GM23248 (cell line): ENCODE measurements at regions not wholly inside any gene's neighbourhood (a gene's known extent, or its start where the extent isn't known, plus 50 kb on each side); places are given as distances from the start of the nearest gene placed in this dataset.

ENCODE experiments used
- DNase-seq: peaks from one replicate; pipeline ENCODE4 v3.0.0-alpha.2; 2015
- H2AFZ ChIP-seq: fragments of 200-600 bp; sonication (generic); 2 replicates; pipeline ENCODE4 v1.6.1; 2016; ENCODE audit warnings: antibody characterized with exemption
- H3F3A ChIP-seq: fragments of 200-600 bp; sonication (generic); 2 replicates; pipeline ENCODE4 v1.6.1; 2016; ENCODE audit warnings: mild to moderate bottlenecking, antibody characterized with exemption, mixed run types; ENCODE audit not compliant: insufficient read depth
- H3K27ac ChIP-seq: fragments of 200-600 bp; sonication (generic); 2 replicates; pipeline ENCODE4 v1.5.1; 2016; ENCODE audit warnings: mild to moderate bottlenecking
- H3K27me3 ChIP-seq: fragments of 200-600 bp; sonication (generic); replicated peaks from 2 replicates; pipeline ENCODE4 v1.6.1; 2016; ENCODE audit warnings: mild to moderate bottlenecking; ENCODE audit not compliant: insufficient read depth
- H3K36me3 ChIP-seq: fragments of 200-600 bp; sonication (generic); 2 replicates; pipeline ENCODE4 v1.6.1; 2016; ENCODE audit warnings: low read depth, mild to moderate bottlenecking
- H3K4me1 ChIP-seq: fragments of 200-600 bp; sonication (generic); 2 replicates; pipeline ENCODE4 v1.6.1; 2016; ENCODE audit warnings: mild to moderate bottlenecking; ENCODE audit not compliant: insufficient read depth
- H3K4me2 ChIP-seq: fragments of 200-600 bp; sonication (generic); one replicate; pipeline ENCODE4 v1.6.1; 2016; ENCODE audit warnings: mild to moderate bottlenecking; ENCODE audit not compliant: unreplicated experiment
- H3K4me3 ChIP-seq: fragments of 200-600 bp; sonication (generic); 2 replicates; pipeline ENCODE4 v1.5.1; 2016; ENCODE audit warnings: mild to moderate bottlenecking
- H3K79me2 ChIP-seq: fragments of 200-600 bp; sonication (generic); 2 replicates; pipeline ENCODE4 v1.6.1; 2016; ENCODE audit warnings: mild to moderate bottlenecking; ENCODE audit not compliant: insufficient read depth
- H3K9ac ChIP-seq: fragments of 200-600 bp; sonication (generic); 2 replicates; pipeline ENCODE4 v1.6.1; 2016; ENCODE audit warnings: mild to moderate bottlenecking
- H3K9me2 ChIP-seq: fragments of 200-600 bp; sonication (generic); 2 replicates; pipeline ENCODE4 v1.6.1; 2016; ENCODE audit warnings: mixed run types, mild to moderate bottlenecking, moderate library complexity; ENCODE audit not compliant: insufficient read depth
- H3K9me3 ChIP-seq: fragments of 200-600 bp; sonication (generic); one replicate; pipeline ENCODE4 v1.6.1; 2017; ENCODE audit warnings: low read depth
- H4K20me1 ChIP-seq: fragments of 200-600 bp; sonication (generic); 2 replicates; pipeline ENCODE4 v1.6.0; 2016; ENCODE audit not compliant: insufficient read depth
- EZH2 ChIP-seq: fragments of 200-600 bp; sonication (generic); IDR thresholded peaks from 2 replicates; pipeline ENCODE4 v1.6.1; 2018; ENCODE audit warnings: antibody characterized with exemption, mild to moderate bottlenecking; ENCODE audit not compliant: insufficient read depth, poor library complexity, severe bottlenecking
- EZH2phosphoT487 ChIP-seq: fragments of 200-600 bp; sonication (generic); IDR thresholded peaks from 2 replicates; pipeline ENCODE4 v1.6.1; 2018; ENCODE audit warnings: antibody characterized with exemption, moderate library complexity, mild to moderate bottlenecking, low read depth; ENCODE audit not compliant: insufficient read depth
- WGBS, 2 experiments: methylation state at CpG; one replicate each; pipeline ENCODE4 v1.1.6; 2015 to 2017; ENCODE audit warnings: low lambda C conversion rate in 2 of 2, low coverage in 1 of 2; ENCODE audit errors: missing lambda C conversion rate in 2 of 2; 5-methylcytosine and 5-hydroxymethylcytosine counted together
- in situ Hi-C: fragments of 300-500 bp; cut with MboI; formaldehyde crosslinking; loops from 2 replicates; pipeline ENCODE4 v1.15.0; 2020

- H2AFZ ChIP-seq, result no peak overlapping the region
- H3K4me3 ChIP-seq, result no peak overlapping the region
- no peak overlapping the region for H3K9ac ChIP-seq
- no peaks in the 10 kb centered on the region for H3K9me3 ChIP-seq
- TF ChIP-seq EZH2phosphoT487 (no peak), EZH2 (no peak)
- no peaks in the 10 kb centered on the region for H3K36me3 ChIP-seq
- H3K27me3 ChIP-seq, result no peaks in the 10 kb centered on the region
- in situ Hi-C loops, result no loop called here
- no peak overlapping the region for H3K27ac ChIP-seq
- no peaks in the 10 kb centered on the region for H3K9me2 ChIP-seq
- no peaks in the 10 kb centered on the region for H3K79me2 ChIP-seq
- H4K20me1 ChIP-seq, result no peaks in the 10 kb centered on the region
- no peak overlapping the region for H3K4me2 ChIP-seq
- peak; percentile 5 for DNase-seq
- no peaks in the 10 kb centered on the region for H3F3A ChIP-seq
- WGBS, 2 experiments, result 79 to 80% methylated on average over 9 of the region's 9 CpGs
- H3K4me1 ChIP-seq, result peaks cover 11% of the 10 kb centered on the region; the same call in 1 of the 2 replicates
Measured at GRCh38 chr1:232386721-232387510, 243.0 kb downstream of the SIPA1L2 start.

DNA sequence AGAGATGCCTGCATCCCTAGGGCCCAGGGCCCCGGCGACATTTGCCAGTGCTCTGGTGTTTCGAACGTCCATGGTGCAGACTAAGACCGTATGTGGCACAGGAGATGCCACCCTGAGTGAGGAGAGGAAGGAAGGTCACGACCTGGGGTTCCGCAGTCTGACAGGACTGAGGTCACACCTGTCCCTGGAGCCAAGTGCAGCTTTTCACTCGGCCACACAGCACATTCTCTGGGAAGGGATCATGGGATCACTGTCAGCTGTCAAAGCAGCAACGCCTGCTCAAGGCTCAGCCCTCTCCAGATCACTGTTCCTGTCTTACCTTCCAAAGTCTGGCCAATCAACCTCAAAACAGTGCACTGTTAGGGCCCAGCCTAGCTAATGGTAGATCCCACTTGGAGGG, 243.6 kb downstream of the SIPA1L2 start:
- Histone ChIP-seq H3K4me3 (no peak overlapping the region), H3K9me2 (no peaks in the 10 kb centered on the region), H3K9ac (no peak overlapping the region), H3K4me2 (no peak overlapping the region), H3K79me2 (no peaks in the 10 kb centered on the region), H4K20me1 (no peaks in the 10 kb centered on the region), H3F3A (no peaks in the 10 kb centered on the region), H3K36me3 (no peaks in the 10 kb centered on the region), H3K27ac (no peak overlapping the region), H3K27me3 (no peaks in the 10 kb centered on the region), H3K4me1 (peaks cover 11% of the 10 kb centered on the region; the same call in 1 of the 2 replicates), H2AFZ (no peak overlapping the region), H3K9me3 (no peaks in the 10 kb centered on the region)
- 83 to 86% methylated on average over 7 to 9 of the region's 9 CpGs for WGBS, 2 experiments
- in situ Hi-C loops, result no loop called here
- TF ChIP-seq EZH2phosphoT487 (no peak), EZH2 (no peak)
- DNase-seq, result no peak

DNA sequence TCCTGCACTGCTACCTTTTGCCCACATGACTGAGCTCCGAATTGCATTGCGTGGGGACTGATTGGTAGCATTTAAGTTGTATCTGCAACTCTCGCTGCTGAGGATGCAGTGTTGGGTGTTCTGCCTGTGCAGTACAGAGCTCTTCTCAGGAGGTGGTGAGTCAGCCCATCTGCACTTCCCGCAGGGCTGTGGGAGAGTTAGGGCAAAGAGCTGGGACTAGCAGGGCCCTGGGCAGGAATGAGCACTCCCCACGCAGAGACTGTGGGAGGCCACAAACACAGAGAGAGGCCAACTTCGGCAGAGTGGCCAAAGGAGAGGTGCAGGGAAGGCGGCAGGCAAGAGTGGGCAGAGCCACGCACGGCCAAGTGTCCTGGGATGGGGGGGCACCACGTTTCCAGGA, 244.7 kb downstream of the SIPA1L2 start:
- no peak for TF ChIP-seq EZH2phosphoT487
- no peak for TF ChIP-seq EZH2
- no peaks in the 10 kb centered on the region for H3K9me2 ChIP-seq
- H3K4me3 ChIP-seq, result no peak overlapping the region
- no peaks in the 10 kb centered on the region for H4K20me1 ChIP-seq
- H3K27me3 ChIP-seq, result no peaks in the 10 kb centered on the region
- in situ Hi-C loops, result no loop called here
- no peak overlapping the region for H3K9ac ChIP-seq
- H3K27ac ChIP-seq, result no peak overlapping the region
- peak; percentile 76 for DNase-seq
- no peaks in the 10 kb centered on the region for H3K36me3 ChIP-seq
- 72 to 74% methylated on average over 10 of the region's 10 CpGs for WGBS, 2 experiments
- H3F3A ChIP-seq, result no peaks in the 10 kb centered on the region
- no peak overlapping the region for H2AFZ ChIP-seq
- H3K4me1 ChIP-seq, result peaks cover 11% of the 10 kb centered on the region; the same call in 1 of the 2 replicates
- H3K79me2 ChIP-seq, result no peaks in the 10 kb centered on the region
- H3K4me2 ChIP-seq, result no peak overlapping the region
- H3K9me3 ChIP-seq, result no peaks in the 10 kb centered on the region

DNA sequence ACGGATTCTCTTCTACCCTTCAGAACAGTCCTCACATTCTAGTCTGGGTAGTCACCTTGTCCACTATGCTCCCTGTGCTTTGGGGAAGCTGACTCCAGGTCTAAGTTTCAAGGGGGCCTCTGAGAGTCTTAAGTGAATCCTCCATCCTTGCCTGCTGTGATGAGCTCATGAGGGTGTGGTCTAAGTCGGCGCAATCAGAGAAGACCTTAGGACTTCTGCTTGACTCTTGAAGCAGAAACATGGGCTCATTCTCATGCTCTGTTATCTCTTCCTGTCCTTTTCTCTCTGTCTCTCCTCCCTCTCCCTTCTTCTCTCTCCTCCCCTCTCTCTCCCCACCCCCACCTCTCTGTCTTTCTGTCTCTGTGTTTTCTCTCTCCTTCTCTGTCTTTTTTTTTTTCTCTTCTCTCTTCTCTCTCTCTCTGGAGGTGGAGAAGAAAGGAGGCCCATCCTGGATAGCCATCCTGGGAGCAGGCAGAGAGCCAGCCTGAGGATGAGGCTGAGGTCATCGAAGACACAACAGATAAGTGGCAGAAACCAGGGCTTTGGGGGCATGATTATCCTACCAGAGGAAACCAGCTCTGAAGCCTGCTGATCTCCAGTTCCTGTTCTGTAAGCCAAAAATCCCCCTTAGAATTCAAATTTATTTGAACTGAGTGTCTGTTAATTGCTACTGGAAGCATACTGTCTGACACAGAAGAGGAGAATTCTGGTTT, 245.6 kb downstream of the SIPA1L2 start:
- in situ Hi-C loops, result no loop called here
- DNase-seq, result peak; percentile 29
- no peak overlapping the region for H3K4me2 ChIP-seq

More for the DNA sequence above, 245.6 kb downstream of the SIPA1L2 start:
- no peaks in the 10 kb centered on the region for H3K79me2 ChIP-seq
- no peak overlapping the region for H3K27ac ChIP-seq
- no peaks in the 10 kb centered on the region for H4K20me1 ChIP-seq
- no peaks in the 10 kb centered on the region for H3K9me2 ChIP-seq
- H3K9me3 ChIP-seq, result no peaks in the 10 kb centered on the region
- H2AFZ ChIP-seq, result no peak overlapping the region
- no peak overlapping the region for H3K4me3 ChIP-seq
- TF ChIP-seq EZH2phosphoT487 (no peak), EZH2 (no peak)
- no peaks in the 10 kb centered on the region for H3F3A ChIP-seq
- H3K4me1 ChIP-seq, result peaks cover 11% of the 10 kb centered on the region; the same call in 1 of the 2 replicates
- no peaks in the 10 kb centered on the region for H3K36me3 ChIP-seq
- H3K9ac ChIP-seq, result no peak overlapping the region
- WGBS, 2 experiments, result 49 to 50% methylated on average over 4 of the region's 4 CpGs
- no peaks in the 10 kb centered on the region; the same call in 1 of the 2 replicates for H3K27me3 ChIP-seq
